CD4-positive, alpha-beta T cell treated with Interleukin-17A for 1 hour (primary cell): ENCODE measurements at regions not wholly inside any gene's neighbourhood (a gene's known extent, or its start where the extent isn't known, plus 50 kb on each side); places are given as distances from the start of the nearest gene placed in this dataset.
"Not testable (repeated sequence)": the region's sequence is repeated elsewhere in the genome, so short reads cannot be mapped to it uniquely, and the experiment has no call there.

Experiments
- DNase-seq: peaks from one replicate; pipeline ENCODE4 v3.0.0-alpha.2; 2020

- no peak for DNase-seq
Measured at GRCh38 chr1:157367091-157367739, 185.1 kb downstream of the FCRL5 start.

- DNase-seq, result no peak
Measured at GRCh38 chr1:157364612-157365011, 187.7 kb downstream of the FCRL5 start.

GRCh38 chr1:157363660-157364140 is 188.6 kb downstream of the FCRL5 start:
- no peak for DNase-seq

DNA sequence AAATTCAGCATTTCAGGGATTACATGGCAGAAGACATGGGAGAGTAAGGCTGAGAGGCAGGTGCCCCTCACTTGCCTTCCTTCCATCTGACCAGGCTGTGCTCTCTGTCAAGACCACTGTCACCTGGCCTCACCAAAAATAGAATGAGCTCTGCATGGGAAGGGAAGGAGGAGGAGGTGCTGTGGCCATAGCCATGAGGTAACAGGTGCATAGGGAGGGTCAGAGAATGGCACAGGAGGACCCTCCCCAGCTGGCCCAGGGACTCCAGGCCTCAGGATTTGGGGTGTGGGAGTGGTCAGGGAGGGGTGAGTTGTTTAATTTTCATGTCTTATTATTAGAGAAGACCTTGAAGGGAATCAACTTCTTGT is 192.3 kb downstream of the FCRL5 start:
- no peak for DNase-seq

GRCh38 chr1:157359314-157360022 is 192.8 kb downstream of the FCRL5 start:
- DNase-seq, result no peak

GRCh38 chr1:157357111-157357510 is 195.2 kb downstream of the FCRL5 start:
- DNase-seq, result no peak

GRCh38 chr1:157356601-157357000 is 195.7 kb downstream of the FCRL5 start:
- DNase-seq, result no peak

DNA sequence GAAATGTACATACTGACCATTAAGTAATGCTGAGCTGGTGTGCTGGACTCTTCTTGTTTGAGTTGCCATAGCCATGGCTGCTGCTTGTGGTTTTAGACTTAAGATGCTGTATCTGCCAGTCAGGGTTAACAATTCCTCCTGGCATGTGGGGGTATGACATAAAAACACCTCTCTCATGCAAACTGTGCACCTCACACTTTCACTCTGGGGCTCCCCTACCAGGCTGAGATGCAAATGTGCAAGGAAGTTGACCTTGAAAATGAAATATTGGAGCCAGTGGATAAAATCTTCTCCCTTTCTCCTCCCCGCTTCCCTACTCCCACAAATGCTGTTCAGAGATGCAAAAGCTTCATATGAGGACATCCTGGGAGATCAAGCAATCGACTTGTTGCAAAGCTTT is 198.8 kb downstream of the FCRL5 start:
- DNase-seq, result no peak

DNA sequence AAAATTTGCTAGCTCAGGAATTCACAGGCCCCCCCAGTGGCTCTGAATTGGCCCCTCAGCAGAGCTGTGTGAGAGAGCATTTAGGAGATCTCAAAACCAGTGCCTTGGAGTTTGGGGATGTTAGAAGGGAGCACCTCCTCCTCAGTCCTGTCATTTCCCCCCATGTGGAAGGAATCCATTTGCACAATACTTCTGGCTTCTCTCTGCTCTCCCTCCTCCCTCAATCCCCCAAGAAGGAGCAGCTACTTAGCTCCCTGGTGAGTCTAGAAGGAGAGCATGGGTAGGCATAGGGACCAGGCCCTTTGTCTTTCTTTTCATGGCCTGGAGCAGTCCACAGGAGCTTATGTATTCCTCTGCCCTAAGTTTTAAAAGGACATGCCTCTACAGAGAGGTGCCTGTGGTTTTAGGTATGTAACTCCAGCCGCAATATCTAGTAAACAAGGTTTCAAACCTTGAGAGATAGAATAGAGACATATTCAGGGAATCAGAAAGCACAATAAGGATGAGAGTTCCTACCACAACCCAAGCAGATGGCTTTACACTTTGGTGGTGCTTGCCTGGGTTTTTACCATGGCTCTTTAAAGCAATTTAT is 199.4 kb downstream of the FCRL5 start:
- DNase-seq, result no peak

- DNase-seq, result no peak
Measured at GRCh38 chr1:157352216-157352615, 200.1 kb downstream of the FCRL5 start.

DNA sequence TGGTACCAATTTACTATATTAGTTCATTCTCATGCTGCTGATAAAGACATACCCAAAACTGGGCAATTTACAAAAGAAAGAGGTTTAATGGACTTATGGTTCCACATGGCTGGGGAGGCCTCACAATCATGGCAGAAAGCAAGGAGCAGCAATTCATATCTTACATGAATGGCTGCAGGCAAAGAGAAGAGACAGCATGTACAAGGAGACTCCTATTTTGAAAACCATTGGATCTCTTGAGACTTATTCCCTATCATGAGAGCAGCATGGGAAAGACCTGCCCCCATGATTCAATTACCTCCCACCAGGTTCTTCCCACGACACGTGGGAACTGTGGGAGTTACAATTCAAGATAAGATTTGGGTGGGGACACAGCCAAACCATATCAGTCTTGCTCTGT is 200.5 kb downstream of the FCRL5 start:
- not testable (repeated sequence) for DNase-seq

DNA sequence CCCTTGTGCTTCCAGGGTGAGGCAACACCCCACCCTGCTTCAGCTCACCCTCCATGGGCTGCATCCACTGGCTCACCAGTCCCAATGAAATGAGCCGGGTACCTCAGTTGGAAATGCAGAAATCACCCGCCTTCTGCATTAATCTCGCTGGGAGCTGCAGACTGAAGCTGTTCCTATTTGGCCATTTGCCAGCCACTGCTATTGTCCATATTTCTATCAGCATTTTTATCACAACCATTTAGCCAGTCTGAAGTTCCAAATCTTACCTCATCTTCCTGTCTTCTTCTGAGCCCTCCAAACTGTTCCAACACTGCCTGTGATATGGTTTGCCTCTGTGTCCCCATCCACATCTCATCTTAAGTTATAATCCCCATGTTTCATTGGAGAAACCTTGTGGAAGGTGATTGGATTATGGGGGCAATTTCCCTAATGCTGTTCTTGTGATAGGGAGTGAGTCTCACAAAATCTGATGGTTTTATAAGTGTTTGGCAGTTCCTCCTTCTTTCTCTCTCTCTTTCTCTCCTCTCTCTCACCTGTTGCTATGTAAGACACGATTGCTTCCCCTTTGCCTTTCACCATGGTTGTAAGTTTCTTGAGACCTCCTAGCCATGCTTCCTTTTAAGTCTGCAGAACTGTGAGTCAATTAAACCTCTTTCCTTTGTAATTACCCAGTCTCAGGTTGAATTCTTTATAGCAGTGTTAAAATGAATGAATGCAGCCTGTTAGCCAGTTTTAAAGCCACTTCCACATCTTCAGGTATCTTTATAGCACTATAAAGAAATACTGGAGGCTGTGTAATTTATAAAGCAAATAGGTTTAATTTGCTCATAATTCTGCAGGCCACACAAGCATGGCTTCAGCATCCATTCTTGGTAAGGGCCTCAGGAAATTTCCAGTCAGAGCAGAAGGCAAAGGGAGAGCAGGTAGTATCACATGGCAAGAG is 203.5 kb downstream of the FCRL5 start:
- no peak for DNase-seq

- no peak for DNase-seq
Measured at GRCh38 chr1:157347506-157347905, 204.8 kb downstream of the FCRL5 start.

- not testable (repeated sequence) for DNase-seq
Measured at GRCh38 chr1:157337785-157338184, 199.6 kb upstream of the ETV3 start.

- DNase-seq, result no peak
Measured at GRCh38 chr1:157335056-157335455, 196.9 kb upstream of the ETV3 start.

DNA sequence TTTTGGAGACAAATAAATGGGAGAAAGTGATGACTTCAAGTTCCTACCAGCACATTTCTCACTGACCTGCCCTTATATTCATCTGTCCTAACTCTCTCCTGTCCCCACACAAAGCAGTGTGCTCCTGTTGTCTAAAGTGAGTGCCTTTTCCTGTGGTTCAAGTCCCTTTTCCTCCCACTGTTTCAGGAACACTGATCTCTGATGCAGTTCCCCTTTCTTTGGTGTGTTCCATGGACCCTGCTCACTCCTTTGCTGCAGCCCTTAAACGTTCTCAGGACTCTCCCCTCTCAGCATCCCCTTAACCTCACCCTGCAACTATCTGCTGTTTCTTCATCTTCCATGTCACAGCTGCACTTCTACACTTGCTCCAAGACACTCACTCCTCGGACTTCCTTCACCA is 195.8 kb upstream of the ETV3 start:
- DNase-seq, result no peak

- not testable (repeated sequence) for DNase-seq
Measured at GRCh38 chr1:157330177-157330576, 192.0 kb upstream of the ETV3 start.

DNA sequence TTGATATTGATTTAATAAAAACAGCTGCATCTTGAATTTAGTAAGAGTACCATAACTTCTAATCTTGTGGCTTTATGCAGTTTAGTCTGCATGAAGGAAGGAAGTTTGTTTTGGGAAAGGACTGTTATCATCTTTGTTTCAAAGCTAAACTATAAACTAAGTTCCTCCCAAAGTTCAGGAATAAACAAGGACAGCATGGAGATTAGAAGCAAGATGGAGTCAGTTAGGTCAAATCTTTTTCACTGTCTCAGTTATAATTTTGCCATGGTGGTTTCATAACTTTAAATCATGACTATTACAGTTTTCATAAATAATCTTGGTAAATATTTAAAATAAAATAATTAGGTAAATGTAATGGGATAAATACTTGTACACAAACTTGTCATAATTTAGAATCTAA is 189.9 kb upstream of the ETV3 start:
- not testable (repeated sequence) for DNase-seq

- DNase-seq, result no peak
Measured at GRCh38 chr1:157326173-157326859, 188.1 kb upstream of the ETV3 start.

DNA sequence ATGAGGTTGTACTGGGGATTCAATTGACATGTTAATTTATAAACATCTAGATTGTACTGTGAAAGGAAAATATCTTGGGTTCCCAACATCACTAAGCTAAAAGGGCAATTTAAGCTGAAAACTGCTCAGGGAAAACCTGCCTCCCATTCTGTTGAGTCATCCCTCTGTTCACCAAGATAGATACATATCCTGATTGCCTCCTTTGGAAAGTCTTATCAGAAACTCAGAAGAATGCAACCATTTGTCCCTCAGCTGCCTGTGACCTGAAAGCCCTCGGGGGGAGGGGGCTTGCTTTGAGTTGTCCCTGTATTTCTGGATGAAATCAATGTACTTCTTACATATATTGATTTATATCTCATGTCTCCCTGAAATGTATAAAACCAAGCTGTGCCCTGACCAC is 187.0 kb upstream of the ETV3 start:
- no peak for DNase-seq

DNA sequence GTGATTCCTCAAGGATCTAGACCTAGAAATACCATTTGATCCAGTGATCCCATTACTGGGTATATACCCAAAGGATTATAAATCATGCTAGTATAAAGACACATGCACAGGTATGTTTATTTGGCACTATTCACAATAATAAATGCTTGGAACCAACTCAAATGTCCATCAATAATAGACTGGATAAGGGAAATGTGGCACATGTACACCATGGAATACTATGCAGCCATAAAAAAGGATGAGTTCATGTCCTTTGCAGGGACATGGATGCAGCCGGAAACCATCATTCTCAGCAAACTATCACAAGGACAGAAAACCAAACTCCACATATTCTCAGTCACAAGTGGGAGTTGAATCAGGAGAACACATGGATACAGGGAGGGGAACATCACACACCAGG is 183.8 kb upstream of the ETV3 start:
- not testable (repeated sequence) for DNase-seq

- DNase-seq, result no peak
Measured at GRCh38 chr1:157319567-157319966, 181.4 kb upstream of the ETV3 start.
